ENCODE measurements at regions not wholly inside any gene's neighbourhood (a gene's known extent, or its start where the extent isn't known, plus 50 kb on each side); places are given as distances from the start of the nearest gene placed in this dataset.

DNA sequence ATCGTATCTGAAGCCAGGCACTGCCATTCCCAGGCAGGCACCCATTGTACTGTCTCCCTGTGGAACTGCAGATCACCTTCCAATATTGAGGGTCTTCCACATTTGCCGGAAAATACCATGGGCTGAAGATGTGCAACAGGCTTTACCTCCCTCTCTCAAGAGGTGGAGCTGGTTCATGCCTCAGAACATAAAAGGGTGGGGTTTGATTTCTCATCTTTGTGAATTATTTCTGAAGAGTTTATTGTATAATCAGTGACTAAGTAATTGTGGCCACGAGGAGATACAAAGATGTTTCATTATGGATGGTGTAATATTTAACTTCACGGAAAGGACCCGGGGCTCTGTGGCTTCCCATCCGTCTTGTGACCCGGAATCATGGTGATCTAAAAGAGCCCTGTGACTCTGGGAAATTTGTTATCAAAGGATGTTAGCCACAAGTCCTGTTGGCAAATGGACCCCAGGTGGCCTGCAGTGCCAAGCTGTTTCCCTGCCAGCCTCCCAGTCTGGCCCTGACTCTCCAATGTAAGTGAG is 230.5 kb downstream of the LACC1 start:
- TF ChIP-seq, protein P1, sequence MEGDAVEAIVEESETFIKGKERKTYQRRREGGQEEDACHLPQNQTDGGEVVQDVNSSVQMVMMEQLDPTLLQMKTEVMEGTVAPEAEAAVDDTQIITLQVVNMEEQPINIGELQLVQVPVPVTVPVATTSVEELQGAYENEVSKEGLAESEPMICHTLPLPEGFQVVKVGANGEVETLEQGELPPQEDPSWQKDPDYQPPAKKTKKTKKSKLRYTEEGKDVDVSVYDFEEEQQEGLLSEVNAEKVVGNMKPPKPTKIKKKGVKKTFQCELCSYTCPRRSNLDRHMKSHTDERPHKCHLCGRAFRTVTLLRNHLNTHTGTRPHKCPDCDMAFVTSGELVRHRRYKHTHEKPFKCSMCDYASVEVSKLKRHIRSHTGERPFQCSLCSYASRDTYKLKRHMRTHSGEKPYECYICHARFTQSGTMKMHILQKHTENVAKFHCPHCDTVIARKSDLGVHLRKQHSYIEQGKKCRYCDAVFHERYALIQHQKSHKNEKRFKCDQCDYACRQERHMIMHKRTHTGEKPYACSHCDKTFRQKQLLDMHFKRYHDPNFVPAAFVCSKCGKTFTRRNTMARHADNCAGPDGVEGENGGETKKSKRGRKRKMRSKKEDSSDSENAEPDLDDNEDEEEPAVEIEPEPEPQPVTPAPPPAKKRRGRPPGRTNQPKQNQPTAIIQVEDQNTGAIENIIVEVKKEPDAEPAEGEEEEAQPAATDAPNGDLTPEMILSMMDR (conservative IDR thresholded peaks at IDR 0.05): no peak
- no peak overlapping the region for H3K27ac ChIP-seq

DNA sequence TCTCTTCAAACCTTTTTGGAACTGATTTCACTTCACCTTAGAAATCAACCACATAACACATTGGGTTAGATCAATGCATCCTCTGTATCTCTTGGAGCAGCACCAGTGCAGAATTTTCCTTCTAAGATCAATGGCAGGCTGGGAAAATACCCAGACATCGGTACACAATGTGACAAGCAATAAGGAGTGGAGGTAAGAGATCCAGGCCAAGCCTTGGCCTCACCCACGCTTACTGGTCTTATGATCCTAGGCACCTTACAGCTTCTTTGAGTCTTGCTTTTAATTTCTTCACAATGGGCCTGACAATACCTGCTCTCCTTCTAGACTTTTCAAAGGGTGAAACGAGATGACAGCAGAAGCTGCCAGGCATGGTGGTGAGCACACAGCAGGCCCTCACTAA is 232.0 kb downstream of the LACC1 start:
- no peak overlapping the region for H3K27ac ChIP-seq
- TF ChIP-seq, protein P1 (conservative IDR thresholded peaks at IDR 0.05): no peak

DNA sequence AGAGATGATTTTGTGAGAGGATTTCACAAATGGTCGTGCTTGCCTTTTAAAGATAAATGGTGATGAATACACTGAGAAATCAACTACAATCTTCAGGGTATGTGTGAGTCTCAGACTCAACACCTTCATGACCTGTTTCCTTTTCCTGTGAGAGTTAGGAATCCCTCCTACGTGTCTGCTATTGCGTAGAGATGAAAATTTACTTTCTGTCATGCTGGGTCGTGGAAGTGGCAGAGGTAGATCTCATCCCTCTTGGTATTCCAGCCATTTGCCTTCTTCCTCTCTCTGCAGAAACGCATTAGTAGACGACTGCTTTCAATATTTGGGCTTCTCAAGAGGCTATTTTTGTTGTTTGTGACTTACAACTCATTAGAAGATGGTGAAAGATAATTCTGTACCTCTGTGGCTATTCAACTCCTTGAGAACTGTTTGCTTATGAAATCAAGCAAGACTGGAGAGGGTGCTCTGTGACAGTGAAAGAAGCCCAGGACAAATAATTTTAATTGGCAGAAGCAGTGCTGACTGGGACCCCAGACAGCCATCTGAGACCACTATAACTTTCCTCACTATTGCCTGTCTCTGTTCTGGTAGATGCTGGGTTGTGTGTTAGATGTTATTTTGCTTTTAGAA is 233.1 kb downstream of the LACC1 start:
- TF ChIP-seq, protein P1 (conservative IDR thresholded peaks at IDR 0.05): no peak
- H3K27ac ChIP-seq: no peak overlapping the region

- H3K27ac ChIP-seq: no peak overlapping the region
- TF ChIP-seq, protein P1 (conservative IDR thresholded peaks at IDR 0.05): no peak
Measured at GRCh38 chr13:44116562-44117332, 237.0 kb downstream of the LACC1 start.

DNA sequence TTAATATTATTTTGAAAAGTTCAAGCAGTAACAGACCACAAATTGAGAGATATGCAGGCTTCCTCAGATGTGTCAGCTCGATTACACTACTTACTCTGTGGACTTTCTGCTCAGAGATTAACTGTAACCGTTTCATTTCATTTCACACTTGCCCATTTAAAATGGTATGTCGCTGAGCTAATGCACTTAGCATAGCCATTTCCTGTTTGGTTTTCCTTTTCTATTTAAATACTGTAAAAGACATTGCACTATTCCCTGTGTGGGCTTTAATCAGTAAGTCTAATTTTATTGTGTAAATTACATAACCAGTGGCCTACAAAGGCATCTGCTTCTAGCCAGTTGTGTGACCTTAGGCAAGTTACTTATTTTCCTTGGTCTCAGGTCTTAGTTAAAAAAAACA is 237.6 kb downstream of the LACC1 start:
- H3K27ac ChIP-seq: no peak overlapping the region
- TF ChIP-seq, protein P1 (conservative IDR thresholded peaks at IDR 0.05): no peak

DNA sequence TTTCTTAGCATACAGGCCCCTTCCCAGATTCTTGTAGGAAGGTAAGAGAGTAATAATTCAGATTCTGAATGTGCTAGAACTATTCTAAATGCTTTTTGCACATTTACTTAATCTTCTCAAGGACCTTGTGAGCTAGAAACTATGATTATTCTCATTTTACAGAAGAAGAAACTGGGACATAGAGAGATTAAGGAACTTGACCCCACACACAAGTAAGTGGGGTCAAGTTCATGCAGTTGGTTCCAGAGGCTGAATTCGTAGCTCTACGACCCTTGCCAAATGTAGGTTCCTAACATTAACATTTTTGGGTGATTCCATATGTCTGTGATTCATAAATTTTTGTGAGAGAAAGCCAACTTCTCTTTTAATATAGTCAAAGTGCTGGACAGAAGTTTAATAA is 238.1 kb downstream of the LACC1 start:
- TF ChIP-seq, protein P1 (conservative IDR thresholded peaks at IDR 0.05): no peak
- H3K27ac ChIP-seq: no peak overlapping the region

GRCh38 chr13:44118881-44119280 is 239.2 kb downstream of the LACC1 start:
- TF ChIP-seq, protein P1 (conservative IDR thresholded peaks at IDR 0.05): no peak

More at GRCh38 chr13:44118881-44119280, 239.2 kb downstream of the LACC1 start:
- no peak overlapping the region for H3K27ac ChIP-seq

Data from VCaP (cell line).